ENCODE measurements at regions not wholly inside any gene's neighbourhood (a gene's known extent, or its start where the extent isn't known, plus 50 kb on each side); places are given as distances from the start of the nearest gene placed in this dataset.

DNA sequence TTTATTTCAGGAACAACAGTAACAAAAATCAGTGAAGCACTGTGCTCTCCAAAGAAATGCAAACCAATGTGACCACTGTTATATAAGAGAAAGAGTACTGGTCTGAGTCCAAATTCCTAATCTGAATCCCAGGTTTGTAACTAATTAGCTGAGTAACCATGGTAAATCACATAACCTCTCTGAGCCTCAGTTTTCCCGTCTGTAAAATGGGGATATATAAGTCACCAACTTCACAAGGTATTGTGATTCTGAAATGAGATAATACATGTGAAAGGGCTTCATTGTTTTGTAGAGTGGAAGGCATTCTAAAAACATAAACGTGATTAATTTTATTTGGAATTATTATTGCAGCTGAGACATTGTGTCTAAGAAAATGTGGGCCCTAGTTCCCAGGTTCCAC, 91.3 kb upstream of the YPEL5 start:
- no peak for DNase-seq

DNA sequence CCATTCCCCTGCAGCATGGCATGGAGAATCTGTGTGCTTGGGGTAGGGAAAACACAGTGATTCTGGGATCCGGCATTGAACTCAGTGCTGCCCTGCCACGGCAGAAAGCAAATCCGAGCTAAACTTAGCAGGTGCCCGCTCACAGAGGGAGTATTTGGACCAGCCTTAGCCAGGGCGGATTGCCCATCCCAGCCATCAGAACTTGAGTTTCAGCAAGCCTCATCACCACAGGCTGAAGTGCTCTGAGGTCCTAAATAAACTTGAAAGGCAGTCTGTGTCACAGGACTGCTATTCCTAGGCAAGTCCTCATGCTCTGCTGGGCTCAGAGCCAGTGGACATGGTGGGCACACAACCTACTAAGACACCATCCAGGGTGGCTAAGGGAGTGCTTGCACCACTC, 86.2 kb upstream of the YPEL5 start:
- no peak for DNase-seq

DNA sequence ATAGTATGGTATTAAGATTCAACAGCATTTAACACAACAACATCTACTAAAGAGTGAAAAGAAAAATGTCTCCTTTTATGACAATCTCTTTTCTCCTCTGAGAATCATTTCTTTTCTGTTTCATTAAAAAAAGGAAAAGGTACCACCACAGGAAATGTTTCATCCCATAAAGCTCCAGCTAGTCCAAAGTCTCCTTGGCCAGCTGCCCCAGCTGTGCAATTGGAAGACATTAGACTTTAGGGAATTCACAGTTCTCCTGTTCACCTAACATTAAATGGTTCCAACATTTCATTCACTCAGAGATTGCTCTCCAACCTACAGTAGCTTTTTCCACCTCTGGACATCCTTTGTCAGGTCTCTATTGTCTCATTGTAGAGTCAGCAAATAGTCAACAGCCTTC, 78.7 kb upstream of the YPEL5 start:
- no peak for DNase-seq

DNA sequence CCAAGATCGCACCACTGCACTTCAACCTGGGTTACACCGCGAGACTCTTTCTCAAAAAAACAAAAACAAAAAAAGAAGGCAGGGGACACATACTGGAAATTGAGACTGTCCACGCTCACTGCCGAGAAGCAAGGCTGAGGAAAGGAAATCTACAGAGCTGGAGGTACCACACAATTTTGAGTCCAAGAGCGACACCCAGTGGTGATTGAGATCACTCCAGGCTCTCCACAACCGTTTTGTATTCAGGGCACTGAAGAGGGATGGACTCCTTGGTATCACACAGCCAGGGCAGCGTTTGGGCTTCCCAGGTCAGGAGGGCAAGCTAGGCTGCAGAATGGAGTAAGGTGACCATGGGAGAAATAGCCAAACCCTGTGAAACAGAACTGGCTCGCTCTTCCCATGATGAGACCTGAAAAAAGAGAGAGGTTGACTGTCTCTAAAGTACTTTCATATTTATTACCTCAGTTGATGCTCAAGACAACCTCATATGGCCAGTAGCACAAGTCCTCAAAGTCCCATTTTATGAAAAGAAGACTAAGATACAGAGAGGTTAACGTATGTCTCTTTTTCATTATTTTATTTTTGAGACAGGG, 74.5 kb upstream of the YPEL5 start:
- DNase-seq: peak; percentile 74

DNA sequence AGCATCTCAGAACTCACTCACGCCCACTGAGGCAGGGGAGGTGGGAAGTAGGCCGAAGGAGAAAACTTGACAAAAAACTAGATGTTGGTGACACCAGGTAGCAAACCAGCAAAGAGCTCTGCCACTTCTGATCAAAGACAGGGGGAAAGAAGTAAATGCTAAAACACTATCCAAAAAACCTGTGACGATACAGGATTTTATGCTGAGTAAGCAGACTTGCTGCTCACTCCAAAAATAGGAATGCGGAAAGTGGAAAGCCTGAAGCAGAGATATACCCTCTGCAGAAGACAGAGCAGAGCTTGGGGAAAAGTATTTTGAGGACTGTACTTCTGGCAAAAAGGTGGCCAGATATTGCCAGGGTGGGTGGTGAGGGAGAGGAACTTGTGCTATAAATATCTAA, 73.3 kb upstream of the YPEL5 start:
- no peak for DNase-seq

DNA sequence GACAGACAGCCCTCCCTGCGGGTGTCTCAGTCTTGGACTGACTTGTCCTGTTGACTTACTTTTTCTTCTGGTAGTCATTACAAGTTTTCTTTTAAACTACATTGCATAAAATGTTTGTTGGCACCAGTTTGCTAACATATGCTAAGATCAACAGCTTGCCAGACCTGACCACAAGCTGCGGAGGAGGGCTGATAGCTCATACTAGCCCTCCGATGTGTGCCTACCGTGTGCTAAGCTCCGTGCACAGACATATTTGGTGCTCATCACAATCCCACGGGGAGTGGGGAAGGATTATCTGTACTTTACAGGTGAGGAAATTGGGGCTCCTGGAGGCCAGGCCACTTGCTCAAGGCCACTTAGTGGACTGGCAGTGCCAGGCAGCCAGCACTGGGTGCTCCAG, 72.8 kb upstream of the YPEL5 start:
- DNase-seq: no peak

DNA sequence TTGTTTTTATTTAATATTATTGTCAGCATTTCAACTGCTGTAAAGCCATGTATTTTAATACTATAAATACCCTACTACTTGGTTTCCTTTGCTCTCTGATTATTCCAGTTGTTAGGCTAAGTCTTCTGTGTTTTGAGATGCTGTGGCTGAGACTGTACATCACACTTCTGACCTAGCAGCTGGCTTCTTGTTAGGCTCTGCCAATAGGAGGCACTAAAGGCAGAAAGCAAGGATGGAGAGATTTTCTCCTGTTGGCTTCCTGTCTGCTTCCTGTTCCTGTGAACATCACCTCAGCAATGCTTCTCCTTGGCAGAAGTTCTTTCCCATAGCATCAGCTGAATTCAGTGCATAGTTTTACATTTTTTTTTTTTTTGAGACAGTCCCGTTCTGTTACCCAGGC, 68.3 kb upstream of the YPEL5 start:
- no peak for DNase-seq

DNA sequence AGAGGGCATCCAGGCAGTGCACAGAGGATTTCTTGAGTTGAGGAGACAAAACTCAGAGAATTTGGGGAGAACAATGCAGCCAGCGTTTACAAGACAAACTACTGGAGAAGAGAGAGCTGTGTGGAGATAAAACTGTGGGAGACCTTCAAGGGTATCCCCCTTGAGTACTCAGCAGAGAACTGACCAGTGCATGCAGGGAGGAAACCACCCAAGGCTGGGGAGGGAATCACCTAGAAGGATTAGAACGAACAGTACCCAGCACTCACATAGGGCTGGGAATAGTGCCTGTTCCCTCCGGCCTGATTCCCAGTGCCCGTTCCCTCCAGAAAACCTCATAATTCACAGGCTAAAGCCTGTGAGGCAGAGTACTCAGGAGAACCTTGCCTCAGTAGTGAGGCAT, 61.9 kb upstream of the YPEL5 start:
- no peak for DNase-seq

DNA sequence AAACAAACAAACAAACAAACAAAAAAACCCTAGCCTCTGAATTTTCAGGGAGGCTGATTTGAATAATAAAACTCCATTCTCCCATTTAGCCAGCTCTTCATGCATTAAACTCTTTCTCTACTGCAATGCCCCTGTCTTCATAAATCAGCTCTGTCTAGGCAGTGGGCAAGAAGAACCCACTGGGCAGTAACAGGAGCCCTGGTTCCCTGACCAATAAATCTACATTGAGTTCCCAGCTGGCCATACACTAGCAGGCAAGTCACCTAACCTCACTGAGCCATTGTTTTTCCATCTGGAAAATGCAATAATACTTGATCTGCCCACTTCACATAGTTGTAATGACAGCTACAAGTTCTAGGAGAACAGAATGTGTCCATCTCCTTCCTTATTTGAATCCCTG, 57.6 kb upstream of the YPEL5 start:
- no peak for DNase-seq

DNA sequence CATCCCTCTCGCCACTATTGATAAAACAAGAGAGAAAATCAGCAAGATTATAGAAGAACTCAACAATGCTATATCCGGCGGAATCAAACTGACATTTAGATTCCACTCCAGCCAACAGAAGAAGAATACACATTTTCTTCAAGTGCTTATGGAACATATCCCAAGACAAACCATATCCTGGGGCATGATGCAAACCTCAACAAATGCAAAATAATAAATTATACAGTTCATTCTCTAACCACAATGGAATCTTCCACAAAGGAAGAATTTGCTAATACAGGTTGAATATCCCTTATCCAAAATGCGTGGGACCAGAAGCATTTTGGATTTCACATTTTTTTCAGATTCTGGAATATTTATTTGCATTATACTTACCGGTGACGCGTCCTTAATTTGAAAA, 51.4 kb upstream of the YPEL5 start:
- no peak for DNase-seq

DNA sequence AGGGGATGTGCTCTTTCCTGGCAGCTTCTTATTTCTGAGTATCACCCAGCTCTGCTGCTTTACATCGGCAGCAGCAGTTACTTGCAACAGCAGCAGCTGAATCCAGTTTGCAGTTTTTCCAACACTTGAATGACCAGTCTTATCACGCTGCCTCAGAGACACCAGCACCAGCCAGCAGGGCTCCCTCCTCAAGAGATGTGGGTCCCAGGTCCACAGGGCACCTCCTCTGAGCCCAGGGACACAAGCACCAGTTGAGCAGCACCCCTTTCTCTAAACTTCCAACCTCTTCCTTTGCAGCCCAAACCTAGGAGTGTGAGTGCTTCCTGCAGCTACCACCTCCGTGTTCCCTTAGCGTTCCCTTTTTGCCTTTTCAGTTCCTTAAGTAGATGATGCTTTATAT, 50.4 kb upstream of the YPEL5 start:
- DNase-seq: peak; percentile 3
